Prostate gland (tissue), 2 donors: ENCODE measurements at regions not wholly inside any gene's neighbourhood (a gene's known extent, or its start where the extent isn't known, plus 50 kb on each side); places are given as distances from the start of the nearest gene placed in this dataset.
"Not testable (repeated sequence)": the region's sequence is repeated elsewhere in the genome, so short reads cannot be mapped to it uniquely, and the experiment has no call there.

Experiments used
- DNase-seq: peaks from one replicate; pipeline ENCODE4 v3.0.0-alpha.2; 2019; ENCODE audit warnings: low spot score
- H3K27ac ChIP-seq, 2 donors: fragments of 200-600 bp; sonication (generic); 2 replicates each; pipeline ENCODE4 v1.5.1; 2017 to 2019
- H3K27me3 ChIP-seq: fragments of 200-600 bp; sonication (generic); replicated peaks from 2 replicates; pipeline ENCODE4 v1.5.1; 2019; ENCODE audit not compliant: insufficient read depth
- H3K36me3 ChIP-seq, 2 donors: fragments of 200-600 bp; sonication (generic); 1 replicate in 1 of 2; 2 replicates in 1 of 2; pipeline versions ENCODE4 v1.5.1 to v1.8.1; 2017 to 2019
- H3K4me1 ChIP-seq: fragments of 200-600 bp; sonication (generic); replicated peaks from 2 replicates; pipeline ENCODE4 v1.5.1; 2019
- H3K4me3 ChIP-seq, 2 donors: fragments of 200-600 bp; sonication (generic); 2 replicates each; pipeline ENCODE4 v1.5.1; 2017 to 2019
- H3K9me3 ChIP-seq: fragments of 200-600 bp; sonication (generic); 2 replicates; pipeline ENCODE4 v1.5.1; 2017
- POLR2A ChIP-seq: fragments of 450-650 bp; IDR thresholded peaks from one replicate; pipeline ENCODE4 v1.6.1; 2016; ENCODE audit warnings: antibody characterized with exemption, mild to moderate bottlenecking
- POLR2AphosphoS5 ChIP-seq: sonication (generic); formaldehyde crosslinking; IDR thresholded peaks from one replicate; pipeline ENCODE4 v1.6.1; 2017; ENCODE audit warnings: antibody characterized with exemption
- WGBS: methylation state at CpG from one replicate; pipeline ENCODE4 v1.1.5; 2018; 5-methylcytosine and 5-hydroxymethylcytosine counted together
- intact Hi-C: fragments of 100-400 bp; cut with DNase I; formaldehyde crosslinking; loops from one replicate; pipeline ENCODE4 v1.14.2; 2022
- TF ChIP-seq, protein P1 (sequence below), 4 experiments: fragments of 200-600 bp in 2 of 4; fragments of 450-650 bp in 2 of 4; sonication (generic) in 2 of 4; IDR thresholded peaks; 1 replicate in 3 of 4; 2 replicates in 1 of 4; pipeline ENCODE4 v1.5.1; 2016 to 2019; ENCODE audit warnings: antibody characterized with exemption in 4 of 4, mild to moderate bottlenecking in 2 of 4, moderate library complexity in 2 of 4

- H3K4me1 ChIP-seq: no peaks in the 10 kb centered on the region
- 90% methylated on average over 3 of the region's 3 CpGs for WGBS
- no peaks in the 10 kb centered on the region for H3K36me3 ChIP-seq
- H3K4me3 ChIP-seq: no peak overlapping the region
- DNase-seq: no peak
- no peak overlapping the region for H3K27ac ChIP-seq
- TF ChIP-seq POLR2A: no peak
- TF ChIP-seq, protein P1, sequence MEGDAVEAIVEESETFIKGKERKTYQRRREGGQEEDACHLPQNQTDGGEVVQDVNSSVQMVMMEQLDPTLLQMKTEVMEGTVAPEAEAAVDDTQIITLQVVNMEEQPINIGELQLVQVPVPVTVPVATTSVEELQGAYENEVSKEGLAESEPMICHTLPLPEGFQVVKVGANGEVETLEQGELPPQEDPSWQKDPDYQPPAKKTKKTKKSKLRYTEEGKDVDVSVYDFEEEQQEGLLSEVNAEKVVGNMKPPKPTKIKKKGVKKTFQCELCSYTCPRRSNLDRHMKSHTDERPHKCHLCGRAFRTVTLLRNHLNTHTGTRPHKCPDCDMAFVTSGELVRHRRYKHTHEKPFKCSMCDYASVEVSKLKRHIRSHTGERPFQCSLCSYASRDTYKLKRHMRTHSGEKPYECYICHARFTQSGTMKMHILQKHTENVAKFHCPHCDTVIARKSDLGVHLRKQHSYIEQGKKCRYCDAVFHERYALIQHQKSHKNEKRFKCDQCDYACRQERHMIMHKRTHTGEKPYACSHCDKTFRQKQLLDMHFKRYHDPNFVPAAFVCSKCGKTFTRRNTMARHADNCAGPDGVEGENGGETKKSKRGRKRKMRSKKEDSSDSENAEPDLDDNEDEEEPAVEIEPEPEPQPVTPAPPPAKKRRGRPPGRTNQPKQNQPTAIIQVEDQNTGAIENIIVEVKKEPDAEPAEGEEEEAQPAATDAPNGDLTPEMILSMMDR (IDR thresholded peaks at IDR 0.05): no peak
- intact Hi-C loops: no loop called here
- H3K27me3 ChIP-seq: no peaks in the 10 kb centered on the region
- no peaks in the 10 kb centered on the region for H3K9me3 ChIP-seq
Measured at GRCh38 chr3:127438951-127439350, 151.1 kb upstream of the PRR20G start.

- H3K27ac ChIP-seq: no peak overlapping the region
- intact Hi-C loops: no loop called here
- TF ChIP-seq, protein P1 (IDR thresholded peaks at IDR 0.05): no peak
- TF ChIP-seq POLR2AphosphoS5 (no peak), POLR2A (no peak)
- no peaks in the 10 kb centered on the region for H3K9me3 ChIP-seq
- H3K4me1 ChIP-seq: no peaks in the 10 kb centered on the region
- H3K4me3 ChIP-seq: no peak overlapping the region
- H3K27me3 ChIP-seq: no peaks in the 10 kb centered on the region
- WGBS: 95% methylated on average over 4 of the region's 4 CpGs
- H3K36me3 ChIP-seq: no peaks in the 10 kb centered on the region
- no peak for DNase-seq
Measured at GRCh38 chr3:127438371-127438770, 150.5 kb upstream of the PRR20G start.

DNA sequence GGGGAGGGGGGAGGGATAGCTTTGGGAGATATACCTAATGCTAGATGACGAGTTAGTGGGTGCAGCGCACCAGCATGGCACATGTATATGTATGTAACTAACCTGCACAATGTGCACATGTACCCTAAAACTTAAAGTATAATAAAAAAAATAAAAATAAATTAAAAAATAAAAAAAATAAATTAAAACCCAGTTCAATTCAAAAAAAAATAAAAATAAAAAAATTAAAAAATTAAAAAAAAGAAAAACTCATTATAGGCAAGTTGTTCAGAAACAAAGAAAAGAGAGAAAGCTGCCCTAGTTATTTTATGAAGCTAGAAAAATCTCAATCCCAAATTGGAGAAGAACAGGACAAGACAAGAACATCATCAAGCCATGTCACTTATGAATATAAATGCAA lies 147.5 kb upstream of the PRR20G start:
- DNase-seq, H3K36me3 ChIP-seq, H3K9me3 ChIP-seq, H3K27ac ChIP-seq, H3K27me3 ChIP-seq, intact Hi-C loops, H3K4me1 ChIP-seq, H3K4me3 ChIP-seq: not testable (repeated sequence)
- WGBS: 100% methylated on average over 2 of the region's 2 CpGs

- intact Hi-C loops: no loop called here
- Histone ChIP-seq H3K27me3 (peaks cover 8% of the 10 kb centered on the region), H3K4me1 (no peaks in the 10 kb centered on the region), H3K36me3 (no peaks in the 10 kb centered on the region), H3K9me3 (no peaks in the 10 kb centered on the region), H3K27ac (no peak overlapping the region), H3K4me3 (no peak overlapping the region)
- DNase-seq: no peak
- no peak for TF ChIP-seq POLR2AphosphoS5
- TF ChIP-seq, protein P1 (IDR thresholded peaks at IDR 0.05): no peak
- 37% methylated on average over 6 of the region's 6 CpGs for WGBS
Measured at GRCh38 chr3:127431066-127431465, 143.2 kb upstream of the PRR20G start.

GRCh38 chr3:127428344-127428997 lies 140.6 kb upstream of the PRR20G start:
- no peaks in the 10 kb centered on the region for H3K4me1 ChIP-seq
- no peak for DNase-seq
- H3K36me3 ChIP-seq: no peaks in the 10 kb centered on the region
- no peaks in the 10 kb centered on the region for H3K9me3 ChIP-seq
- 36% methylated on average over 2 of the region's 2 CpGs for WGBS
- H3K4me3 ChIP-seq: no peak overlapping the region
- intact Hi-C loops: no loop called here
- TF ChIP-seq, protein P1 (IDR thresholded peaks at IDR 0.05): no peak
- no peak for TF ChIP-seq POLR2AphosphoS5
- no peak for TF ChIP-seq POLR2A
- no peak overlapping the region for H3K27ac ChIP-seq
- peaks cover 11% of the 10 kb centered on the region for H3K27me3 ChIP-seq
